OCI-LY1 (cell line): ENCODE measurements at regions not wholly inside any gene's neighbourhood (a gene's known extent, or its start where the extent isn't known, plus 50 kb on each side); places are given as distances from the start of the nearest gene placed in this dataset.

ENCODE experiments used
- H2AFZ ChIP-seq: fragments of 200-600 bp; sonication (generic), shearing (Covaris generic); 2 replicates; pipeline ENCODE4 v1.6.0; 2014; ENCODE audit warnings: antibody characterized with exemption, mild to moderate bottlenecking, low read length
- H3F3A ChIP-seq: fragments of 200-600 bp; sonication (generic), shearing (Covaris generic); 2 replicates; pipeline ENCODE4 v1.6.0; 2014; ENCODE audit warnings: mild to moderate bottlenecking, antibody characterized with exemption, low read length, moderate library complexity; ENCODE audit not compliant: insufficient read depth
- H3K27ac ChIP-seq: fragments of 200-600 bp; sonication (generic); 2 replicates; pipeline ENCODE4 v1.5.1; 2014; ENCODE audit warnings: low read length, mixed run types, mild to moderate bottlenecking, low read depth; ENCODE audit not compliant: poor library complexity, severe bottlenecking
- H3K27me3 ChIP-seq: fragments of 200-600 bp; sonication (generic); 2 replicates; pipeline ENCODE4 v1.6.0; 2014; ENCODE audit warnings: antibody characterized with exemption, mild to moderate bottlenecking, low read length, moderate library complexity; ENCODE audit not compliant: insufficient read depth
- H3K36me3 ChIP-seq: fragments of 200-600 bp; sonication (generic); 2 replicates; pipeline ENCODE4 v1.6.1; 2014; ENCODE audit warnings: mild to moderate bottlenecking, antibody characterized with exemption, low read length, moderate library complexity, mixed read lengths; ENCODE audit not compliant: insufficient read depth
- H3K4me1 ChIP-seq: fragments of 200-600 bp; sonication (generic); 2 replicates; pipeline ENCODE4 v1.5.1; 2014; ENCODE audit warnings: mild to moderate bottlenecking, low read length, moderate library complexity; ENCODE audit not compliant: insufficient read depth, severe bottlenecking
- H3K4me2 ChIP-seq: fragments of 200-600 bp; sonication (generic), shearing (Covaris generic); 2 replicates; pipeline ENCODE4 v1.6.1; 2014; ENCODE audit warnings: low read length
- H3K4me3 ChIP-seq: fragments of 200-600 bp; sonication (generic); 2 replicates; pipeline ENCODE4 v1.5.1; 2014; ENCODE audit warnings: low read length, low read depth, mild to moderate bottlenecking, mixed read lengths; ENCODE audit not compliant: poor library complexity, severe bottlenecking
- H3K79me2 ChIP-seq: fragments of 200-600 bp; shearing (Covaris generic); 2 replicates; pipeline ENCODE4 v1.6.1; 2016; ENCODE audit warnings: mixed run types, low read length, mixed read lengths; ENCODE audit not compliant: insufficient read depth
- H3K9ac ChIP-seq: fragments of 200-600 bp; sonication (generic), shearing (Covaris generic); 2 replicates; pipeline ENCODE4 v1.6.1; 2014; ENCODE audit warnings: mild to moderate bottlenecking, low read length, mixed read lengths
- H3K9me2 ChIP-seq: fragments of 200-600 bp; sonication (generic), shearing (Covaris generic); 2 replicates; pipeline ENCODE4 v1.6.1; 2014; ENCODE audit warnings: low read depth, mild to moderate bottlenecking, low read length, mixed read lengths
- H3K9me3 ChIP-seq: fragments of 200-600 bp; shearing (Covaris generic); 2 replicates; pipeline ENCODE4 v1.6.1; 2014; ENCODE audit warnings: low read length, mixed read lengths
- H4K20me1 ChIP-seq: fragments of 200-600 bp; sonication (generic), shearing (Covaris generic); 2 replicates; pipeline ENCODE4 v1.6.0; 2016; ENCODE audit warnings: mild to moderate bottlenecking, low read length; ENCODE audit not compliant: insufficient read depth
- CTCF ChIP-seq: fragments of 200-600 bp; sonication (generic), shearing (Covaris generic); IDR thresholded peaks from 2 replicates; pipeline ENCODE4 v1.5.1; 2017; ENCODE audit warnings: mild to moderate bottlenecking, antibody characterized with exemption, low read length, moderate library complexity, mixed read lengths
- EZH2 ChIP-seq: fragments of 200-600 bp; sonication (generic), shearing (Covaris generic); IDR thresholded peaks from 2 replicates; pipeline ENCODE4 v1.8.0; 2017; ENCODE audit warnings: borderline replicate concordance, mixed run types, mild to moderate bottlenecking, antibody characterized with exemption, low read length, moderate library complexity, mixed read lengths

- H3K27me3 ChIP-seq = no peaks in the 10 kb centered on the region
- no peaks in the 10 kb centered on the region for H3K9me3 ChIP-seq
- no peak overlapping the region; the same call in 1 of the 2 replicates for H3K4me2 ChIP-seq
- no peak overlapping the region for H3K27ac ChIP-seq
- H3K4me1 ChIP-seq = peaks cover 13% of the 10 kb centered on the region
- no peak overlapping the region for H3K9ac ChIP-seq
- H3F3A ChIP-seq = no peaks in the 10 kb centered on the region
- no peaks in the 10 kb centered on the region for H3K79me2 ChIP-seq
- H3K9me2 ChIP-seq = no peaks in the 10 kb centered on the region
- no peak overlapping the region for H2AFZ ChIP-seq
- TF ChIP-seq CTCF (no peak), EZH2 (no peak)
- H4K20me1 ChIP-seq = no peaks in the 10 kb centered on the region
- no peak overlapping the region for H3K4me3 ChIP-seq
- no peaks in the 10 kb centered on the region for H3K36me3 ChIP-seq
Observed at GRCh38 chr15:70447521-70447920, 315.8 kb downstream of the UACA start.

GRCh38 chr15:70447081-70447480, 316.3 kb downstream of the UACA start:
- Histone ChIP-seq H3K9me3 (no peaks in the 10 kb centered on the region), H3K27ac (no peak overlapping the region), H3K4me2 (no peak overlapping the region), H3K36me3 (no peaks in the 10 kb centered on the region), H3K27me3 (no peaks in the 10 kb centered on the region), H3K4me1 (peaks cover 13% of the 10 kb centered on the region), H3K9me2 (no peaks in the 10 kb centered on the region), H3K9ac (no peak overlapping the region), H2AFZ (no peak overlapping the region), H3K79me2 (no peaks in the 10 kb centered on the region), H4K20me1 (no peaks in the 10 kb centered on the region), H3K4me3 (no peak overlapping the region), H3F3A (no peaks in the 10 kb centered on the region)
- TF ChIP-seq EZH2 = no peak

GRCh38 chr15:70443486-70444273, 319.7 kb downstream of the UACA start:
- no peak overlapping the region for H3K9ac ChIP-seq
- no peaks in the 10 kb centered on the region for H3K27me3 ChIP-seq
- H3K4me2 ChIP-seq = no peak overlapping the region
- no peak overlapping the region for H3K27ac ChIP-seq
- no peak overlapping the region for H2AFZ ChIP-seq
- no peak overlapping the region for H3K4me3 ChIP-seq
- H4K20me1 ChIP-seq = no peaks in the 10 kb centered on the region
- no peaks in the 10 kb centered on the region for H3K9me3 ChIP-seq
- H3K4me1 ChIP-seq = peaks cover 12% of the 10 kb centered on the region
- H3K9me2 ChIP-seq = no peaks in the 10 kb centered on the region
- no peaks in the 10 kb centered on the region for H3F3A ChIP-seq
- no peaks in the 10 kb centered on the region for H3K36me3 ChIP-seq
- TF ChIP-seq EZH2 (no peak), CTCF (no peak)
- H3K79me2 ChIP-seq = no peaks in the 10 kb centered on the region
